HEK293T (cell line): ENCODE measurements at regions not wholly inside any gene's neighbourhood (a gene's known extent, or its start where the extent isn't known, plus 50 kb on each side); places are given as distances from the start of the nearest gene placed in this dataset.
"Not testable (repeated sequence)": the region's sequence is repeated elsewhere in the genome, so short reads cannot be mapped to it uniquely, and the experiment has no call there.

Experiments used
- CTCF ChIA-PET: fragments of 350-600 bp; formaldehyde crosslinking; extraction: SDS; loops from one replicate; lab custom pipeline; 2021; ENCODE audit warnings: antibody characterized with exemption, inconsistent platforms; lab: Yijun Ruan, JAX
- POLR2A ChIA-PET: fragments of 350-600 bp; formaldehyde crosslinking; extraction: SDS; loops from one replicate; lab custom pipeline; 2020; ENCODE audit warnings: antibody characterized with exemption, inconsistent platforms; lab: Yijun Ruan, JAX
- DNase-seq: peaks from one replicate; pipeline ENCODE4 v3.0.0; 2012; ENCODE audit warnings: mixed read lengths; ENCODE audit errors: extremely low spot score
- ARNT ChIP-seq: fragments of 450-650 bp; IDR thresholded peaks from 2 replicates; pipeline ENCODE4 v1.6.1; 2017; ENCODE audit warnings: mild to moderate bottlenecking
- CTBP1 ChIP-seq: fragments of 450-650 bp; IDR thresholded peaks from 2 replicates; pipeline ENCODE4 v1.6.1; 2016; ENCODE audit warnings: borderline replicate concordance
- FOXA1 ChIP-seq: fragments of 450-650 bp; IDR thresholded peaks from 2 replicates; pipeline ENCODE4 v1.6.1; 2016; ENCODE audit warnings: mild to moderate bottlenecking
- FOXK2 ChIP-seq: fragments of 450-650 bp; IDR thresholded peaks from 2 replicates; pipeline ENCODE4 v1.6.1; 2016; ENCODE audit warnings: mild to moderate bottlenecking
- FOXM1 ChIP-seq: fragments of 450-650 bp; IDR thresholded peaks from 2 replicates; pipeline ENCODE4 v1.6.1; 2017; ENCODE audit warnings: mild to moderate bottlenecking, borderline replicate concordance
- HDGF ChIP-seq: fragments of 450-650 bp; IDR thresholded peaks from 2 replicates; pipeline ENCODE4 v1.6.1; 2017; ENCODE audit warnings: antibody characterized with exemption, borderline replicate concordance
- LEF1 ChIP-seq: fragments of 450-650 bp; IDR thresholded peaks from 2 replicates; pipeline ENCODE4 v1.6.1; 2017; ENCODE audit warnings: mild to moderate bottlenecking, borderline replicate concordance
- NFRKB ChIP-seq: fragments of 450-650 bp; IDR thresholded peaks from 2 replicates; pipeline ENCODE4 v1.6.1; 2016; ENCODE audit warnings: mild to moderate bottlenecking, moderate library complexity
- PKNOX1 ChIP-seq: fragments of 450-650 bp; IDR thresholded peaks from 2 replicates; pipeline ENCODE4 v1.6.1; 2016
- SP1 ChIP-seq: fragments of 450-650 bp; IDR thresholded peaks from 2 replicates; pipeline ENCODE4 v1.6.1; 2017

DNA sequence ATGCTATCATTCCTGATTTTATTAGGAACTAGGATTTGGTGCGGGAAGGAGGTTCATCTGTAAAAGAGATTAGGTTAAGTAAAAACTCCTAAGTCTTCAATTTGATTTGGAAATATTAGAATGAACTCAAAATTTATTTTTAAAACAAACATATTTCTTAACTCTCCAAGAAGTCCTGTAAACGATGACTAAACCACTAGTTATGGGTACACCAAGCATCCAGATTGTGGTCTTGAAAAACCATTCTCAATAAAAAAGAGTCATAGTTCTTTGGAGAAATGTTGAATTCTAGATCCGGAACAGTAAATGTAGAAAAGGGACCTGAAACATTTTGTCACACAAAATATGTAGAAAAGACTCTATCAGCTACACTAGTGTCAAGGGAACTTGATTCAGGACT, 116.9 kb downstream of the ARHGAP11B start:
- CTCF ChIA-PET, DNase-seq, POLR2A ChIA-PET: not testable (repeated sequence)

DNA sequence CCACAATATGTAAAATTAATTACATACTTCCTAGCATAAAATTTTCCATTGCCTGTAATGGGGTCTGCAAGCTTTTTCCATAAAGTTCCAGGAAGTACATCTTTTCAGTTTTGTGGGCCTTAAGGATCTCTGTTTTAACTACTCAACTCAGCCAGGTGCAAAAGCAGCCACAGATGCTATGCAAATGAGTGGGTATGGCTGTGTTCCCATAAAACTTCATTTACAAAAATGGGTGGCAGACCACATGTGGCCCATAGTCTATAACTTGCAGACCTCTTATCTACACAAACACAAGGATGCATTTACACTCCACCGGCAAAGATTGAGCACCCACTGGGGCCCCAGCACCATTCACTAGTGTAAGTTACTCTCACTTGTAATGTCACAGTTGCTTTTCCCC, 123.1 kb downstream of the ARHGAP11B start:
- POLR2A ChIA-PET, DNase-seq, CTCF ChIA-PET: not testable (repeated sequence)

DNA sequence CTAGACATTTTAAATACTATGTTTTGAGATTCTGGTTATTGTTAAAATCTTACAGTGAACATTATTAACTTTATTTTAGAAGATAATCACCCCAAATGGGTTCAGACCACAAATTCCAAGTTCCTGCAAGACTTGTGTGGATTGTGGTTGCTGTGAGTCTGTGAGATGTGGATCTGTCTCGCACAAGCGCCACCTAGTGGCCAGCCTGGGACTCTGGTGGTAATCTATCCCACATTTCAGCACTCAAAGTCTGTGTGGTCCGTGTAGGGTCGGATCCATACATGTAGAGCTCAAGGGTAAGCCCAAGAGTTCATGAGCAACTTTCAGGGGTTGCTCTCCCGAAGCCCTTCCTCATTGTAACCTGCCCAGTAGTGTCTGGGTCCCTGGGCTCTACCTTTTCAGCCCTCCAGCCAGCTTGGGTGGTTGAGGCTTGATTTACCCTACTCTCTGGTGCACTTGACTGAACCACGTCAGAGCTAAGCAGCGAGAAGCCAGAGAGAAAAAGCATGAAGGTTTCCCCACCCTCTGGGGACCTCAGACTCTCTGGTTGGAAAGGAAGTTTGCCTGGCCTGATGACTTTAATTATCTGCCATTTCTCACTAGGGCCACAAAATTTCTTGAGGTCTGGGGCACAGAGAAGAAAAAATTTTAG, 129.2 kb downstream of the ARHGAP11B start:
- CTCF ChIA-PET, DNase-seq, POLR2A ChIA-PET: not testable (repeated sequence)

GRCh38 chr15:30760633-30761032, 134.7 kb downstream of the ARHGAP11B start:
- DNase-seq, CTCF ChIA-PET, POLR2A ChIA-PET: not testable (repeated sequence)

DNA sequence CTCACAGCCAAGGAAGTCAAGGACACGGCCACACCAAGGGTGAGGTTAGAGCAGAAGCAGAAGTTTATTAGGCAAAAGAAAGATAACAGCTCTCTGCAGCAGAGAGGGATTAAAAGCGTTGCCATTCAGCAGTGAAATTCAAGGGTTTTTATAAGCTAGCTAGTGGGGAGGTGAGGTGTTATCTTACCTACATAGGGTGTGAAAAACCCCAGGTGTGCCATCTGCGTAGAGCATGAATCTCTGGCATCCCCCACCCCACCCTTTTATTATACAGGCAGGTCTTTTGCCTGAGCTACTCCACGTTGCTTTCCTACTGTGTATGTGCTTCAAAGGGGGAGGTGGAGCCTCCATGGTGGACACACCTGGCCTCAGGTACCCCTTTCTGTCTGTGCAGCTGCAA, 135.4 kb downstream of the ARHGAP11B start:
- POLR2A ChIA-PET, CTCF ChIA-PET, DNase-seq: not testable (repeated sequence)

DNA sequence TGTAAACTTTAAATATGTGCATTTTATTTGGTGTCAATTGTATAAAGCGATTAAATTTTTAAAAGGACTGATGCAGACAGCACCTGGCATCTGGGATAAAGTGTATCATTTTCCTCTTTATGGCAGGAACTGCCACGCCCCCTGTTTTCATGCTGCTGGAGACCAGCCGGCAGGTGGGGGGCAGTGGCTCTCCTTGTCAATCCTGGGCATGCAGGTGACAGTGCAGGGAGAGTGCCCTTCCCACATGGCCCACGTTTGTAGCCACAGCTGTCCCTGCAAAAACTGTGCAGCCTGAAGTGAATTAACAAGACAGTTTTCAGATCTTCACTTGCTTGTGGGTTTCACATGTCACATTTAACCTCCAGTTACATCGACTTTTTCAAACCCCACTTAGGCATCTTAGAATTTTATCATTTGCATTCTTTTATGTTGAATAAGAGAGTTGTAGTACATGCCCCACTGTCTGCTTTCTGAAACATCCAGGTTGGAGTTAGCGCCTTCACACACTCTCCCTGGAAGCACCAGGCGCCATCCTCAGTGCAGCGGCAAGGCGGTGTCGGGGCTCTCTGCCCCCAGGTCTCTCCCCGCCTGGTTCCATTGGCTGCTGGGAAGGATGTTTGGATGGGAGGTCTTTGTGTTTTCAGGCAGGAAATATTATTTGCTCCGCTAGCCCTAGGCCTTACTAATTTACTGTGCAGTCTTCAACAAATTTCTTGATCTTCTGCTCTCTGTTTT, 134.2 kb upstream of the FAN1 start:
- DNase-seq, POLR2A ChIA-PET, CTCF ChIA-PET: not testable (repeated sequence)

DNA sequence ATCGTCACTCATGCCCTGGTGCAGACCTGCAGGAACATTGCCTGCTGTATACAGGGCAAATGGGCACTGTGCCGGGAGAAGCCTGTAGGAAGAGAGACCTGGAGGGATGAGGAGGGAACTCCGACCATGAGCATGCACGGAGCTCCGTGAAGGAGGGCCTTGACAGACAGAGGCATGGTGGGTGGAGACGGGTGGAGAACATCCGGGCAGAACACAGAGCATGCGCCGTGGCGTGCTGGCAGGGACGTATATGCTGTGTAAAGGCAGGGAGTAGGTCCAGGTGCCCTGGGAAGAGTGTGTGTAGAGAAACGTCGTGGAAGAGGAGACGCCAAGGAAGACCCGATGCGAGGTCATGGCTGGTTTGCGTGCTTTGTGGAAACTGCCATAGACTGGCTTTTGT, 133.0 kb upstream of the FAN1 start:
- DNase-seq, result no peak
- CTCF ChIA-PET, result no interaction called here
- POLR2A ChIA-PET, result no interaction called here
- no peak for TF ChIP-seq CTBP1
- TF ChIP-seq SP1, result no peak
- no peak for TF ChIP-seq FOXA1

DNA sequence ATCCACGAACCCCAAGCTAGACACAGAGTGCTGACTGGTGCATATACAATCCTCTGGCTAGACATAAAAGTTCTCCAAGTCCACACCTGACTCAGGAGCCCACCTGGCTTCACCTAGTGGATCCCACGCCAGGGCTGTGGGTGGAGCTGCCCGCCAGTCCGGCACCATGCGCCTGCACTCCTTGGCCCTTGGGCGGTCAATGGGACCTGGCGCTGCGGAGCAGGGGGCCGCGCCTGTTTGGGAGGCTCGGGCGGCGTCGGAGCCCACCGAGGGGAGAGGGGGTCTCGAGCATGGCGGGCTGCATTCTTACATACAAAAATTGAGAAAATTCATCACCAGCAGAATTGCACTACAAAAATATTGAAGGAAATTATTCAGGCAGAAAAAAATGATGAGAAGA, 120.7 kb upstream of the FAN1 start:
- CTCF ChIA-PET, result interaction anchor here (0.7 kb wide), 1 partner anchor 1353 kb away, joined by 3 read pairs; no protein-coding TSS in a partner anchor
- TF ChIP-seq ARNT, result no peak
- no peak for DNase-seq
- POLR2A ChIA-PET, result no interaction called here

GRCh38 chr15:30788595-30788994, 115.1 kb upstream of the FAN1 start:
- no peak for TF ChIP-seq PKNOX1
- no peak for TF ChIP-seq NFRKB
- TF ChIP-seq FOXA1, result no peak
- CTCF ChIA-PET, result no interaction called here
- POLR2A ChIA-PET, result no interaction called here
- no peak for DNase-seq

- DNase-seq, result peak; percentile 3
- no peak for TF ChIP-seq LEF1
- TF ChIP-seq HDGF, result no peak
- TF ChIP-seq FOXK2, result no peak
- TF ChIP-seq FOXM1, result no peak
- ChIA-PET POLR2A (no interaction called here), CTCF (no interaction called here)
Observed at GRCh38 chr15:30791239-30792175, 112.2 kb upstream of the FAN1 start.

DNA sequence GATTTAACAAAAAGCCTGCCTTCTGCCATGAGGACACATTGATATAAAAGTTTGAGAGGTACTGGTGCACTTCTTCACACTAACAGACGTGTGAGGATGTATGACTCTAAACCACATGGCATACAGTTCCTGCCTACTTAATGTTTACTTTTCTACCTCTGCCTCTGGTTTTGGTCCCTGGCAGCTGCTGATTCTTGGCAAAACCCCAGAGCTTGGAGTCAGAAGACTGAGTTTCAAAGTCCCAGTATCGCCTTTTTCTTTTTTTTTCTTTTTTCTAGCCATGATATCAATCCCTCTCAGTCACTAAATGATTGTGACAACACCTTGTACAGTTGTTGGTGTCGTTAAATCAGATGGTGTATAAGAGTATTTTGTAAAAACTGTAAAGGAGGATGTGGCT, 110.9 kb upstream of the FAN1 start:
- POLR2A ChIA-PET, DNase-seq, CTCF ChIA-PET: not testable (repeated sequence)
